ENCODE measurements at regions not wholly inside any gene's neighbourhood (a gene's known extent, or its start where the extent isn't known, plus 50 kb on each side); places are given as distances from the start of the nearest gene placed in this dataset.

- 71 to 85% (median 79%) methylated on average over 3 of the region's 3 CpGs for WGBS, 3 donors
- Histone ChIP-seq H3K36me3 (no peaks in the 10 kb centered on the region), H3K4me1 (ENCODE audit: insufficient read depth) (no peaks in the 10 kb centered on the region), H3K27ac (no peak overlapping the region), H3K27me3 (no peaks in the 10 kb centered on the region), H3K9me3 (no peaks in the 10 kb centered on the region), H3K4me3 (no peak overlapping the region)
- intact Hi-C loops (cut with DNase I) = loop anchor here in 1 of 4 donors (10.0 kb wide), 1 partner anchor 1285 kb away; no protein-coding TSS in a partner anchor
- DNase-seq = no peak
- TF ChIP-seq POLR2A (IDR thresholded peaks at IDR 0.05) (no peak), CTCF (IDR thresholded peaks at IDR 0.05) (no peak), EP300 (IDR thresholded peaks at IDR 0.05) (no peak)
These were observed 96.4 kb downstream of the ACTL7B start for GRCh38 chr9:108759399-108759798.

- no peak overlapping the region for H3K4me3 ChIP-seq
- no peaks in the 10 kb centered on the region for H3K9me3 ChIP-seq
- no peak for DNase-seq
- TF ChIP-seq POLR2A (IDR thresholded peaks at IDR 0.05) (no peak), EP300 (IDR thresholded peaks at IDR 0.05) (no peak), CTCF (IDR thresholded peaks at IDR 0.05) (no peak)
- H3K27ac ChIP-seq = no peak overlapping the region
- intact Hi-C loops (cut with DNase I) = loop anchor here in 1 of 4 donors (10.0 kb wide), 1 partner anchor 1282 kb away; no protein-coding TSS in a partner anchor
- H3K36me3 ChIP-seq = no peaks in the 10 kb centered on the region
- H3K27me3 ChIP-seq = no peaks in the 10 kb centered on the region
- 46 to 58% (median 54%) methylated on average over 3 of the region's 3 CpGs for WGBS, 3 donors
- H3K4me1 ChIP-seq (ENCODE audit: insufficient read depth) = no peaks in the 10 kb centered on the region
These were observed 98.9 kb downstream of the ACTL7B start for GRCh38 chr9:108756746-108757490.

GRCh38 chr9:108755979-108756378 lies 99.8 kb downstream of the ACTL7B start:
- Histone ChIP-seq H3K27ac (no peak overlapping the region), H3K4me3 (no peak overlapping the region), H3K4me1 (ENCODE audit: insufficient read depth) (no peaks in the 10 kb centered on the region), H3K27me3 (no peaks in the 10 kb centered on the region), H3K36me3 (no peaks in the 10 kb centered on the region), H3K9me3 (no peaks in the 10 kb centered on the region)
- DNase-seq = no peak
- 26 to 51% (median 42%) methylated on average over 3 of the region's 3 CpGs for WGBS, 3 donors
- TF ChIP-seq POLR2A (IDR thresholded peaks at IDR 0.05) = no peak
- no peak for TF ChIP-seq CTCF (IDR thresholded peaks at IDR 0.05)
- no peak for TF ChIP-seq EP300 (IDR thresholded peaks at IDR 0.05)
- intact Hi-C loops (cut with DNase I) = loop anchor here in 1 of 4 donors (10.0 kb wide), 1 partner anchor 1281 kb away; no protein-coding TSS in a partner anchor

- Histone ChIP-seq H3K27me3 (no peaks in the 10 kb centered on the region), H3K4me3 (no peak overlapping the region), H3K4me1 (ENCODE audit: insufficient read depth) (no peaks in the 10 kb centered on the region), H3K27ac (no peak overlapping the region), H3K9me3 (no peaks in the 10 kb centered on the region), H3K36me3 (no peaks in the 10 kb centered on the region)
- intact Hi-C loops (cut with DNase I) = loop anchor here in 1 of 4 donors (10.0 kb wide), 1 partner anchor 1277 kb away; no protein-coding TSS in a partner anchor
- no peak for TF ChIP-seq CTCF (IDR thresholded peaks at IDR 0.05)
- DNase-seq = no peak
These were observed 104.4 kb downstream of the ACTL7B start for GRCh38 chr9:108751369-108751768.
